A673 (cell line): ENCODE measurements at regions not wholly inside any gene's neighbourhood (a gene's known extent, or its start where the extent isn't known, plus 50 kb on each side); places are given as distances from the start of the nearest gene placed in this dataset.
A peak's percentile ranks its signal among the peaks of the same experiment; 100 is the strongest.

Experiments used
- BruUV-seq: library from RNA; stranded (reverse); fragments of 400-500 nt; replicated peaks from 2 replicates; lab custom pipeline; 2021; lab: Mats Ljungman, UMichigan
- CTCF ChIA-PET: fragments of 300-600 bp; sonication (Branson Sonifier 250); formaldehyde crosslinking; loops from one replicate; lab custom pipeline; 2022; ENCODE audit warnings: antibody characterized with exemption; lab: Charles Lee
- POLR2A ChIA-PET: fragments of 300-600 bp; sonication (Branson Sonifier 250); formaldehyde crosslinking; loops from one replicate; lab custom pipeline; 2022; ENCODE audit warnings: antibody characterized with exemption; ENCODE audit not compliant: low non-redundant PET; lab: Charles Lee
- DNase-seq: peaks from one replicate; pipeline ENCODE4 v3.0.0-alpha.2; 2015; ENCODE audit warnings: low spot score
- H3K27ac ChIP-seq: fragments of 200-600 bp; sonication (generic); 2 replicates; pipeline ENCODE4 v1.5.1; 2016; ENCODE audit warnings: mixed run types, low read depth, mild to moderate bottlenecking, mixed read lengths, antibody characterized with exemption, low read length; ENCODE audit not compliant: poor library complexity, severe bottlenecking
- H3K27me3 ChIP-seq: fragments of 200-600 bp; sonication (generic); replicated peaks from 2 replicates; pipeline ENCODE4 v1.6.1; 2017; ENCODE audit warnings: mixed run types, low read depth, mild to moderate bottlenecking, mixed read lengths, antibody characterized with exemption, low read length; ENCODE audit not compliant: insufficient read depth, poor library complexity
- H3K36me3 ChIP-seq: fragments of 200-600 bp; sonication (generic); 2 replicates; pipeline ENCODE4 v1.6.1; 2016; ENCODE audit warnings: mixed run types, mild to moderate bottlenecking, mixed read lengths, antibody characterized with exemption, low read length; ENCODE audit not compliant: insufficient read depth, poor library complexity, severe bottlenecking
- H3K4me1 ChIP-seq: fragments of 200-600 bp; sonication (generic); 2 replicates; pipeline ENCODE4 v1.6.1; 2017; ENCODE audit warnings: mixed run types, mild to moderate bottlenecking, mixed read lengths, antibody characterized with exemption, low read length; ENCODE audit not compliant: insufficient read depth, poor library complexity, severe bottlenecking
- H3K4me3 ChIP-seq: fragments of 200-600 bp; sonication (generic); 2 replicates; pipeline ENCODE4 v1.5.1; 2016; ENCODE audit warnings: low read depth, mixed run types, mild to moderate bottlenecking, mixed read lengths, low read length; ENCODE audit not compliant: poor library complexity, severe bottlenecking
- H3K9me3 ChIP-seq: fragments of 200-600 bp; sonication (generic); 2 replicates; pipeline ENCODE4 v1.6.1; 2016; ENCODE audit warnings: mixed run types, low read depth, mild to moderate bottlenecking, mixed read lengths, antibody characterized with exemption, low read length; ENCODE audit not compliant: poor library complexity, severe bottlenecking
- CTCF ChIP-seq: fragments of 300-800, 200-600 bp; sonication (generic); conservative IDR thresholded peaks from 2 replicates; pipeline ENCODE4 v1.5.1; 2017; ENCODE audit warnings: low read depth, mild to moderate bottlenecking, antibody characterized with exemption, low read length, moderate library complexity, mixed read lengths
- EZH2 ChIP-seq: fragments of 200-600 bp; sonication (generic); IDR thresholded peaks from 2 replicates; pipeline ENCODE4 v1.6.1; 2017; ENCODE audit warnings: borderline replicate concordance, low read depth, mild to moderate bottlenecking, mixed read lengths, antibody characterized with exemption, low read length; ENCODE audit not compliant: poor library complexity, severe bottlenecking
- intact Hi-C: fragments of 100-400 bp; cut with micrococcal nuclease; formaldehyde crosslinking; loops from one replicate; pipeline ENCODE4 v1.10.0; 2022; ENCODE audit not compliant: unreplicated experiment

GRCh38 chr9:28671000-28671399 is 1097.7 kb upstream of the C9orf72 start:
- no peaks in the 10 kb centered on the region for H3K9me3 ChIP-seq
- no peak overlapping the region for H3K4me3 ChIP-seq
- POLR2A ChIA-PET: no interaction called here
- CTCF ChIA-PET: no interaction called here
- DNase-seq: no peak
- TF ChIP-seq CTCF (no peak), EZH2 (no peak)
- H3K36me3 ChIP-seq: no peaks in the 10 kb centered on the region
- no peaks in the 10 kb centered on the region for H3K4me1 ChIP-seq
- H3K27ac ChIP-seq: no peak overlapping the region
- H3K27me3 ChIP-seq: no peaks in the 10 kb centered on the region
- BruUV-seq: no TSS peak
- intact Hi-C loops: no loop called here

GRCh38 chr9:28678097-28678496 is 1104.8 kb upstream of the C9orf72 start:
- H3K4me1 ChIP-seq: peaks cover 17% of the 10 kb centered on the region
- no peak for TF ChIP-seq EZH2
- no peak for TF ChIP-seq CTCF
- no peak overlapping the region for H3K4me3 ChIP-seq
- ChIA-PET CTCF (no interaction called here), POLR2A (no interaction called here)
- H3K36me3 ChIP-seq: no peaks in the 10 kb centered on the region
- DNase-seq: peak; percentile 49
- no TSS peak for BruUV-seq
- intact Hi-C loops: no loop called here
- H3K9me3 ChIP-seq: no peaks in the 10 kb centered on the region
- no peak overlapping the region for H3K27ac ChIP-seq
- H3K27me3 ChIP-seq: no peaks in the 10 kb centered on the region

- Histone ChIP-seq H3K4me3 (no peak overlapping the region), H3K36me3 (no peaks in the 10 kb centered on the region), H3K4me1 (peaks cover 5% of the 10 kb centered on the region), H3K9me3 (no peaks in the 10 kb centered on the region), H3K27ac (no peak overlapping the region), H3K27me3 (no peaks in the 10 kb centered on the region)
- BruUV-seq: no TSS peak
- TF ChIP-seq EZH2: no peak
- TF ChIP-seq CTCF: no peak
- ChIA-PET POLR2A (interaction anchor here (0.5 kb wide), 1 partner anchor 324 kb away, joined by 3 read pairs; no protein-coding TSS in a partner anchor), CTCF (no interaction called here)
- DNase-seq: peak; percentile 15
- intact Hi-C loops: no loop called here
These were observed 1114.9 kb upstream of the C9orf72 start for GRCh38 chr9:28688172-28688571.
